ENCODE measurements at regions not wholly inside any gene's neighbourhood (a gene's known extent, or its start where the extent isn't known, plus 50 kb on each side); places are given as distances from the start of the nearest gene placed in this dataset.

GRCh38 chr2:220648628-220649027 is 923.5 kb downstream of the EPHA4 start:
- DNase-seq (ENCODE audit: low spot score), result no peak

- DNase-seq (ENCODE audit: low spot score), result no peak
These were observed 918.3 kb downstream of the EPHA4 start for GRCh38 chr2:220653776-220654175.

GRCh38 chr2:220654322-220654721 is 917.8 kb downstream of the EPHA4 start:
- DNase-seq (ENCODE audit: low spot score), result no peak

- DNase-seq (ENCODE audit: low spot score), result no peak
These were observed 911.6 kb downstream of the EPHA4 start for GRCh38 chr2:220660277-220661145.

GRCh38 chr2:220662431-220662830 is 909.7 kb downstream of the EPHA4 start:
- no peak for DNase-seq (ENCODE audit: low spot score)

- DNase-seq (ENCODE audit: low spot score), result no peak
These were observed 909.0 kb downstream of the EPHA4 start for GRCh38 chr2:220663065-220663464.

- no peak for DNase-seq (ENCODE audit: low spot score)
These were observed 907.6 kb downstream of the EPHA4 start for GRCh38 chr2:220664272-220665107.

GRCh38 chr2:220665108-220665471 is 907.0 kb downstream of the EPHA4 start:
- no peak for DNase-seq (ENCODE audit: low spot score)

- no peak for DNase-seq (ENCODE audit: low spot score)
These were observed 902.8 kb downstream of the EPHA4 start for GRCh38 chr2:220669324-220669723.

- DNase-seq (ENCODE audit: low spot score), result no peak
These were observed 901.6 kb downstream of the EPHA4 start for GRCh38 chr2:220670511-220670910.

GRCh38 chr2:220673151-220673874 is 898.8 kb downstream of the EPHA4 start:
- DNase-seq (ENCODE audit: low spot score), result no peak

- no peak for DNase-seq (ENCODE audit: low spot score)
These were observed 898.1 kb downstream of the EPHA4 start for GRCh38 chr2:220674033-220674432.

- no peak for DNase-seq (ENCODE audit: low spot score)
These were observed 895.4 kb downstream of the EPHA4 start for GRCh38 chr2:220676695-220677094.

GRCh38 chr2:220678943-220679342 is 893.2 kb downstream of the EPHA4 start:
- no peak for DNase-seq (ENCODE audit: low spot score)

- no peak for DNase-seq (ENCODE audit: low spot score)
These were observed 889.5 kb downstream of the EPHA4 start for GRCh38 chr2:220682616-220683015.

GRCh38 chr2:220684099-220684498 is 888.0 kb downstream of the EPHA4 start:
- DNase-seq (ENCODE audit: low spot score), result no peak

- DNase-seq (ENCODE audit: low spot score), result peak; percentile 32
These were observed 884.8 kb downstream of the EPHA4 start for GRCh38 chr2:220687231-220687843.

GRCh38 chr2:220695397-220696279 is 876.5 kb downstream of the EPHA4 start:
- DNase-seq (ENCODE audit: low spot score), result no peak

GRCh38 chr2:220696280-220696669 is 875.8 kb downstream of the EPHA4 start:
- no peak for DNase-seq (ENCODE audit: low spot score)

- DNase-seq (ENCODE audit: low spot score), result no peak
These were observed 875.1 kb downstream of the EPHA4 start for GRCh38 chr2:220697011-220697410.

GRCh38 chr2:220701115-220701514 is 871.0 kb downstream of the EPHA4 start:
- DNase-seq (ENCODE audit: low spot score), result no peak
